Thoracic aorta (tissue), 2 donors: ENCODE measurements at regions not wholly inside any gene's neighbourhood (a gene's known extent, or its start where the extent isn't known, plus 50 kb on each side); places are given as distances from the start of the nearest gene placed in this dataset.

Source experiments
- ATAC-seq: fragments of 150-250 bp; one replicate; pipeline ENCODE4 v1.8.0; 2017; ENCODE audit warnings: low read depth; ENCODE audit not compliant: insufficient number of reproducible peaks, low FRiP score
- DNase-seq: peaks from one replicate; pipeline ENCODE4 v3.0.0-alpha.2; 2020; ENCODE audit warnings: low spot score
- H3K27ac ChIP-seq, 2 donors: fragments of 200-600 bp; sonication (generic); 1 replicate in 1 of 2; 2 replicates in 1 of 2; pipeline ENCODE4 v1.5.1; 2016; ENCODE audit warnings: mild to moderate bottlenecking in 2 of 2, moderate library complexity in 2 of 2
- H3K27me3 ChIP-seq: fragments of 200-600 bp; sonication (generic); replicated peaks from 2 replicates; pipeline ENCODE4 v1.6.0; 2016; ENCODE audit warnings: mild to moderate bottlenecking; ENCODE audit not compliant: insufficient read depth
- H3K36me3 ChIP-seq: fragments of 200-600 bp; sonication (generic); one replicate; pipeline ENCODE4 v1.5.1; 2016
- H3K4me1 ChIP-seq, 2 donors: fragments of 200-600 bp; sonication (generic); 1 replicate in 1 of 2; 2 replicates in 1 of 2; pipeline versions ENCODE4 v1.5.1 to v1.6.0; 2016; ENCODE audit warnings: low read depth in 2 of 2, mild to moderate bottlenecking in 1 of 2; ENCODE audit not compliant: control insufficient read depth in 1 of 2
- H3K4me3 ChIP-seq: fragments of 200-600 bp; sonication (generic); 2 replicates; pipeline ENCODE4 v1.5.1; 2016; ENCODE audit warnings: mild to moderate bottlenecking
- H3K9me3 ChIP-seq: fragments of 200-600 bp; sonication (generic); 2 replicates; pipeline ENCODE4 v1.5.1; 2016
- CTCF ChIP-seq: fragments of 200-600 bp; sonication (generic); IDR thresholded peaks from one replicate; pipeline ENCODE4 v1.5.1; 2019; ENCODE audit warnings: antibody characterized with exemption

GRCh38 chr6:160929361-160929760, 62.2 kb upstream of the MAP3K4 start:
- TF ChIP-seq CTCF, result no peak
- ATAC-seq, result no peak
- no peak overlapping the region for H3K27ac ChIP-seq
- H3K27me3 ChIP-seq, result no peaks in the 10 kb centered on the region
- H3K4me3 ChIP-seq, result no peak overlapping the region
- no peak for DNase-seq
- H3K9me3 ChIP-seq, result no peaks in the 10 kb centered on the region
- peaks cover 0 to 8% of the 10 kb centered on the region in 2 donors for H3K4me1 ChIP-seq
- no peaks in the 10 kb centered on the region for H3K36me3 ChIP-seq

GRCh38 chr6:160929831-160930230, 61.7 kb upstream of the MAP3K4 start:
- DNase-seq (no peak), ATAC-seq (no peak)
- H3K4me1 ChIP-seq, result peaks cover 0 to 8% of the 10 kb centered on the region in 2 donors
- no peak overlapping the region for H3K4me3 ChIP-seq
- H3K9me3 ChIP-seq, result no peaks in the 10 kb centered on the region
- no peaks in the 10 kb centered on the region for H3K36me3 ChIP-seq
- H3K27ac ChIP-seq, result no peak overlapping the region
- no peaks in the 10 kb centered on the region for H3K27me3 ChIP-seq
- TF ChIP-seq CTCF, result no peak

- Histone ChIP-seq H3K27ac (no peak overlapping the region), H3K4me3 (peak overlapping the region; percentile 78), H3K4me1 (peaks cover 0 to 8% of the 10 kb centered on the region in 2 donors), H3K9me3 (no peaks in the 10 kb centered on the region), H3K36me3 (no peaks in the 10 kb centered on the region), H3K27me3 (no peaks in the 10 kb centered on the region)
- DNase-seq (peak; percentile 13), ATAC-seq (peak; percentile 92)
- TF ChIP-seq CTCF, result peak; percentile 89
Measured at GRCh38 chr6:160930547-160931377, 60.8 kb upstream of the MAP3K4 start.

GRCh38 chr6:160931378-160932310, 59.9 kb upstream of the MAP3K4 start:
- Histone ChIP-seq H3K27me3 (no peaks in the 10 kb centered on the region), H3K36me3 (no peaks in the 10 kb centered on the region), H3K27ac (no peak overlapping the region), H3K4me1 (peaks cover 0 to 8% of the 10 kb centered on the region in 2 donors), H3K4me3 (peak overlapping the region; percentile 78), H3K9me3 (no peaks in the 10 kb centered on the region)
- TF ChIP-seq CTCF, result no peak
- ATAC-seq (no peak), DNase-seq (no peak)

- no peaks in the 10 kb centered on the region for H3K36me3 ChIP-seq
- no peak overlapping the region for H3K4me3 ChIP-seq
- no peak for TF ChIP-seq CTCF
- peaks cover 0 to 8% of the 10 kb centered on the region in 2 donors for H3K4me1 ChIP-seq
- DNase-seq (no peak), ATAC-seq (no peak)
- no peaks in the 10 kb centered on the region for H3K27me3 ChIP-seq
- H3K27ac ChIP-seq, result no peak overlapping the region
- H3K9me3 ChIP-seq, result no peaks in the 10 kb centered on the region
Measured at GRCh38 chr6:160933256-160933655, 58.3 kb upstream of the MAP3K4 start.
